ENCODE measurements at regions not wholly inside any gene's neighbourhood (a gene's known extent, or its start where the extent isn't known, plus 50 kb on each side); places are given as distances from the start of the nearest gene placed in this dataset.

GRCh38 chr1:175851749-175852148, 108.4 kb upstream of the TNR start:
- no peak overlapping the region for H3K27ac ChIP-seq
- no peak overlapping the region for H3K4me3 ChIP-seq
- no peaks in the 10 kb centered on the region for H3K9me3 ChIP-seq
- no peaks in the 10 kb centered on the region for H3K27me3 ChIP-seq
- TF ChIP-seq, protein P1, sequence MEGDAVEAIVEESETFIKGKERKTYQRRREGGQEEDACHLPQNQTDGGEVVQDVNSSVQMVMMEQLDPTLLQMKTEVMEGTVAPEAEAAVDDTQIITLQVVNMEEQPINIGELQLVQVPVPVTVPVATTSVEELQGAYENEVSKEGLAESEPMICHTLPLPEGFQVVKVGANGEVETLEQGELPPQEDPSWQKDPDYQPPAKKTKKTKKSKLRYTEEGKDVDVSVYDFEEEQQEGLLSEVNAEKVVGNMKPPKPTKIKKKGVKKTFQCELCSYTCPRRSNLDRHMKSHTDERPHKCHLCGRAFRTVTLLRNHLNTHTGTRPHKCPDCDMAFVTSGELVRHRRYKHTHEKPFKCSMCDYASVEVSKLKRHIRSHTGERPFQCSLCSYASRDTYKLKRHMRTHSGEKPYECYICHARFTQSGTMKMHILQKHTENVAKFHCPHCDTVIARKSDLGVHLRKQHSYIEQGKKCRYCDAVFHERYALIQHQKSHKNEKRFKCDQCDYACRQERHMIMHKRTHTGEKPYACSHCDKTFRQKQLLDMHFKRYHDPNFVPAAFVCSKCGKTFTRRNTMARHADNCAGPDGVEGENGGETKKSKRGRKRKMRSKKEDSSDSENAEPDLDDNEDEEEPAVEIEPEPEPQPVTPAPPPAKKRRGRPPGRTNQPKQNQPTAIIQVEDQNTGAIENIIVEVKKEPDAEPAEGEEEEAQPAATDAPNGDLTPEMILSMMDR (IDR thresholded peaks at IDR 0.05) = no peak
- no peak overlapping the region for H3K9ac ChIP-seq (ENCODE audit: low read depth in 2 of 2, low read length in 2 of 2)
- no peaks in the 10 kb centered on the region for H3K4me1 ChIP-seq
- intact Hi-C loops (cut with DNase I) = no loop called here
- H3K36me3 ChIP-seq = no peaks in the 10 kb centered on the region
- DNase-seq = no peak

DNA sequence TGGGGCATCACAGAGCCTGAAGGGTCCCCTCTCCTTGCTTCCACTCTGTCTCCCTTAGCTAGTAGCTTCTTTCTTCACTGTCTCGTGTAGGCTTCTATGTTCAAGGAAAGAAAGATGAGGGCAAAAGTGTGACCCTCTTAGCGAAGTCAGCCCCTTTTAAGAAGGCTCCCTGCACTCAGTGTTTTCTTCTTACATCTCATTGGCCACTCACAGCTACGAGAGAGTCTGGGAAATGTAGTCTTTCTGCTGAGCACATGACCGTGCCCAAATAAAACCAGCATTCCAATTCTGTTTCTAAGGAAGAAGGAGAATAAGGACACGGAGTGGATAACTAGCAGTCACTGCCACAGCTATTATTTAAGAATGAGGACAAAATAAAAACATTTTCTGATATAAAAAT, 104.9 kb upstream of the TNR start:
- Histone ChIP-seq H3K4me3 (no peak overlapping the region), H3K9me3 (no peaks in the 10 kb centered on the region), H3K9ac (ENCODE audit: low read depth in 2 of 2, low read length in 2 of 2) (no peak overlapping the region), H3K27ac (no peak overlapping the region), H3K4me1 (no peaks in the 10 kb centered on the region), H3K36me3 (no peaks in the 10 kb centered on the region), H3K27me3 (no peaks in the 10 kb centered on the region)
- intact Hi-C loops (cut with DNase I) = no loop called here
- DNase-seq = no peak
- TF ChIP-seq, protein P1 (IDR thresholded peaks at IDR 0.05) = no peak

- Histone ChIP-seq H3K27ac (no peak overlapping the region), H3K9me3 (no peaks in the 10 kb centered on the region), H3K4me1 (no peaks in the 10 kb centered on the region), H3K4me3 (no peak overlapping the region), H3K36me3 (no peaks in the 10 kb centered on the region), H3K27me3 (no peaks in the 10 kb centered on the region), H3K9ac (ENCODE audit: low read depth in 2 of 2, low read length in 2 of 2) (no peak overlapping the region)
- intact Hi-C loops (cut with DNase I) = no loop called here
- no peak for DNase-seq
- TF ChIP-seq, protein P1 (IDR thresholded peaks at IDR 0.05) = no peak
These were observed 102.6 kb upstream of the TNR start for GRCh38 chr1:175845985-175846384.

DNA sequence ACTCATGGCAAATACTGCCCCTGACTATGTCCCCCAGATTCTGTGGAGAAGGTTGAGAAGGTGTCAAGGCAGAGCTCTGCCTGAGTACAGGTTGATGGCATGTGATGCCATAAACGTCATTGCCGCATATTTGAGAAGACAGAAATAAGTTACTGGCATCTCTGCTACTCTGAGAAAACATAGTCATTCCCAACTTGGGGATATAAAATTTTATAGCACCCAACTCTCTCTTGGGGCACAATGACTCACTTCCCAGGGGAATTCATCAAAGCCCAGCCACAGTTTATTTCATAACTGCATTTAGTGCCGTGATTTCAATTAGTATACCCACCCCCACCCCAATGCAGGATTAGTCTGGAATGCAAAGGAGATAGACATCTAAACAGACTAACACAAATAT, 101.9 kb upstream of the TNR start:
- Histone ChIP-seq H3K4me1 (no peaks in the 10 kb centered on the region), H3K9me3 (no peaks in the 10 kb centered on the region), H3K36me3 (no peaks in the 10 kb centered on the region), H3K27me3 (no peaks in the 10 kb centered on the region), H3K9ac (ENCODE audit: low read depth in 2 of 2, low read length in 2 of 2) (no peak overlapping the region), H3K4me3 (no peak overlapping the region), H3K27ac (no peak overlapping the region)
- DNase-seq = no peak
- intact Hi-C loops (cut with DNase I) = no loop called here
- TF ChIP-seq, protein P1 (IDR thresholded peaks at IDR 0.05) = no peak

DNA sequence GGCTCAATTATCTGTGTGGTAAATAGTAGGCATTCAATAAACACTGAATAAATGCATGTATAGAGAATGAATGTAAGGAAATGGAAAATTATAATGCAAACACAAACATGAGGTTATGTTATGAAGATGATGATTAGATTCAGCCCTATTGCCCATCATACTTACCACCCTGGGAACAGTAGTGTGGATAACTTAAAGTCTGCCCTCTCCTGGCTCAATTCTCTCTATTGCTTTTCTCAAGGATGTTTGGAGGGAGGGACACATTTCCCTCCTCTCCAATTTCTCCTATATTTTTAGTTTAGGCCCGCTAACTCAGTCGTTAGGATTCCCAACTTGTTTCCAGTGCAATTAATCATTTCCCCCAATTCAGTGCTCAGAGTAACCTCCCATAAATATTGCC, 101.5 kb upstream of the TNR start:
- no peak overlapping the region for H3K27ac ChIP-seq
- H3K27me3 ChIP-seq = no peaks in the 10 kb centered on the region
- no peak for DNase-seq
- TF ChIP-seq, protein P1 (IDR thresholded peaks at IDR 0.05) = no peak
- no peak overlapping the region for H3K9ac ChIP-seq (ENCODE audit: low read depth in 2 of 2, low read length in 2 of 2)
- no peak overlapping the region for H3K4me3 ChIP-seq
- H3K4me1 ChIP-seq = no peaks in the 10 kb centered on the region
- H3K9me3 ChIP-seq = no peaks in the 10 kb centered on the region
- intact Hi-C loops (cut with DNase I) = no loop called here
- H3K36me3 ChIP-seq = no peaks in the 10 kb centered on the region

- TF ChIP-seq, protein P1 (IDR thresholded peaks at IDR 0.05) = no peak
- Histone ChIP-seq H3K27ac (no peak overlapping the region), H3K4me3 (no peak overlapping the region), H3K27me3 (no peaks in the 10 kb centered on the region), H3K9me3 (no peaks in the 10 kb centered on the region), H3K9ac (ENCODE audit: low read depth in 2 of 2, low read length in 2 of 2) (no peak overlapping the region), H3K4me1 (no peaks in the 10 kb centered on the region), H3K36me3 (no peaks in the 10 kb centered on the region)
- intact Hi-C loops (cut with DNase I) = no loop called here
- DNase-seq = no peak
These were observed 99.2 kb upstream of the TNR start for GRCh38 chr1:175842550-175842949.
